Testis (tissue), 2 donors: ENCODE measurements at regions not wholly inside any gene's neighbourhood (a gene's known extent, or its start where the extent isn't known, plus 50 kb on each side); places are given as distances from the start of the nearest gene placed in this dataset.
"Not testable (repeated sequence)": the region's sequence is repeated elsewhere in the genome, so short reads cannot be mapped to it uniquely, and the experiment has no call there.

Source experiments
- DNase-seq: peaks from one replicate; pipeline ENCODE4 v3.0.0-alpha.2; 2019
- H3K27ac ChIP-seq, 2 donors: fragments of 200-600 bp; sonication (generic); one replicate each; pipeline ENCODE4 v1.5.1; 2019
- H3K27me3 ChIP-seq: fragments of 200-600 bp; sonication (generic); one replicate; pipeline ENCODE4 v1.5.1; 2019
- H3K36me3 ChIP-seq: fragments of 200-600 bp; sonication (generic); one replicate; pipeline ENCODE4 v1.5.1; 2017; ENCODE audit warnings: low read depth; ENCODE audit errors: missing control alignments
- H3K4me1 ChIP-seq: fragments of 200-600 bp; sonication (generic); one replicate; pipeline ENCODE4 v1.5.1; 2019
- H3K4me3 ChIP-seq, 2 donors: fragments of 200-600 bp; sonication (generic); one replicate each; pipeline ENCODE4 v1.5.1; 2017 to 2019
- H3K9me3 ChIP-seq: fragments of 200-600 bp; sonication (generic); one replicate; pipeline ENCODE4 v1.5.1; 2017
- CTCF ChIP-seq, 3 experiments: fragments of 450-650 bp in 2 of 3; fragments of 200-600 bp in 1 of 3; sonication (generic) in 1 of 3; IDR thresholded peaks; one replicate each; pipeline ENCODE4 v1.5.1; 2016 to 2019; ENCODE audit warnings: antibody characterized with exemption in 3 of 3, mild to moderate bottlenecking in 2 of 3, moderate library complexity in 1 of 3
- POLR2A ChIP-seq: fragments of 450-650 bp; IDR thresholded peaks from one replicate; pipeline ENCODE4 v1.6.1; 2017; ENCODE audit warnings: antibody characterized with exemption, mild to moderate bottlenecking, moderate library complexity
- WGBS, 2 donors: methylation state at CpG; one replicate each; pipeline ENCODE4 v1.1.5; 2018; 5-methylcytosine and 5-hydroxymethylcytosine counted together
- intact Hi-C: fragments of 100-400 bp; cut with DNase I; formaldehyde crosslinking; loops from one replicate; pipeline ENCODE4 v1.15.1; 2023; ENCODE audit warnings: low total_unique reads

- 18 to 55% methylated on average over 1 of the region's 1 CpG for WGBS, 2 donors
- Histone ChIP-seq H3K36me3 (no peaks in the 10 kb centered on the region), H3K27ac (no peak overlapping the region), H3K9me3 (no peaks in the 10 kb centered on the region), H3K27me3 (no peaks in the 10 kb centered on the region), H3K4me3 (no peak overlapping the region), H3K4me1 (no peaks in the 10 kb centered on the region)
- no peak for DNase-seq
- intact Hi-C loops = no loop called here
- TF ChIP-seq POLR2A = no peak
- no peak for TF ChIP-seq CTCF (IDR thresholded peaks at IDR 0.05)
Measured at GRCh38 chr20:30499123-30499522, 758.3 kb upstream of the DEFB115 start.

GRCh38 chr20:30499716-30500446 lies 757.6 kb upstream of the DEFB115 start:
- H3K36me3 ChIP-seq, H3K27ac ChIP-seq, DNase-seq, H3K9me3 ChIP-seq, intact Hi-C loops, H3K27me3 ChIP-seq, H3K4me1 ChIP-seq, H3K4me3 ChIP-seq: not testable (repeated sequence)
- 10 to 17% methylated on average over 21 to 26 of the region's 26 CpGs for WGBS, 2 donors

- H3K27me3 ChIP-seq, intact Hi-C loops: not testable (repeated sequence)
Measured at GRCh38 chr20:30500447-30500820, 757.0 kb upstream of the DEFB115 start.

GRCh38 chr20:30500829-30501440 lies 756.5 kb upstream of the DEFB115 start:
- Histone ChIP-seq H3K9me3 (no peaks in the 10 kb centered on the region), H3K4me3 (no peak overlapping the region), H3K4me1 (no peaks in the 10 kb centered on the region), H3K36me3 (no peaks in the 10 kb centered on the region), H3K27ac (no peak overlapping the region), H3K27me3 (no peaks in the 10 kb centered on the region)
- intact Hi-C loops = no loop called here
- no peak for DNase-seq
- TF ChIP-seq POLR2A (no peak), CTCF (IDR thresholded peaks at IDR 0.05) (no peak)
- 69 to 73% methylated on average over 23 of the region's 23 CpGs for whole genome bisulfite sequencing, 2 donors

More at GRCh38 chr20:30500447-30500820, 757.0 kb upstream of the DEFB115 start:
- not testable (repeated sequence) for H3K4me3 ChIP-seq, H3K36me3 ChIP-seq, H3K27ac ChIP-seq, H3K4me1 ChIP-seq, H3K9me3 ChIP-seq
- peak; percentile 37 to 44 (median 38) for TF ChIP-seq CTCF (IDR thresholded peaks at IDR 0.05)
- peak; percentile 67 for DNase-seq
- WGBS, 2 donors = 15% methylated on average over 9 to 11 of the region's 11 CpGs

GRCh38 chr20:30502670-30503069 lies 754.8 kb upstream of the DEFB115 start:
- Histone ChIP-seq H3K4me3 (no peak overlapping the region), H3K27ac (no peak overlapping the region), H3K27me3 (no peaks in the 10 kb centered on the region), H3K9me3 (no peaks in the 10 kb centered on the region), H3K36me3 (no peaks in the 10 kb centered on the region), H3K4me1 (no peaks in the 10 kb centered on the region)
- TF ChIP-seq CTCF (IDR thresholded peaks at IDR 0.05) (no peak), POLR2A (no peak)
- intact Hi-C loops = no loop called here
- no peak for DNase-seq

GRCh38 chr20:30503204-30503603 lies 754.3 kb upstream of the DEFB115 start:
- H3K9me3 ChIP-seq, H3K4me3 ChIP-seq, DNase-seq, H3K27ac ChIP-seq, H3K4me1 ChIP-seq, H3K36me3 ChIP-seq, H3K27me3 ChIP-seq, intact Hi-C loops: not testable (repeated sequence)
- 40 to 62% methylated on average over 1 of the region's 1 CpG for WGBS, 2 donors
